ENCODE measurements at regions not wholly inside any gene's neighbourhood (a gene's known extent, or its start where the extent isn't known, plus 50 kb on each side); places are given as distances from the start of the nearest gene placed in this dataset.

DNA sequence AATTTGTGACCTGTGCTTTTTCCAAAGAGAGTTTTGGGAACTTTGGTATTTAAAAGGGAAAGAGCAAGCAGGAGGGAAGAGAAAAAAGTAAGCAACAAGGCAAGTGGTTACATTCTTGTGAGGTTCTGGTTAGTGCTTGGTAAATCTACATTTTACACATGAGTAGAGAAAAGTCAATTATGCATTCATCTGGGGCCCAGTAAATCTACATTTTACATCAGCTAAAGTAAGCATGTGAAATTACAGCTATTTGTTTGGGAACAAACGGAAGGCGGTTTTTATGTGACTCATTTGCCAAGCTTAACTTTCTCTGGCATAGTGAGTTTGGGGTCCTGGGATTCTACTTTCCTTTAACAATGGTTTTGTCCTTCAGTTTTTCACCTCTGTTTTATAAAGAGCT lies 102.2 kb downstream of the SNX18 start:
- DNase-seq (ENCODE audit: low read depth): no peak

DNA sequence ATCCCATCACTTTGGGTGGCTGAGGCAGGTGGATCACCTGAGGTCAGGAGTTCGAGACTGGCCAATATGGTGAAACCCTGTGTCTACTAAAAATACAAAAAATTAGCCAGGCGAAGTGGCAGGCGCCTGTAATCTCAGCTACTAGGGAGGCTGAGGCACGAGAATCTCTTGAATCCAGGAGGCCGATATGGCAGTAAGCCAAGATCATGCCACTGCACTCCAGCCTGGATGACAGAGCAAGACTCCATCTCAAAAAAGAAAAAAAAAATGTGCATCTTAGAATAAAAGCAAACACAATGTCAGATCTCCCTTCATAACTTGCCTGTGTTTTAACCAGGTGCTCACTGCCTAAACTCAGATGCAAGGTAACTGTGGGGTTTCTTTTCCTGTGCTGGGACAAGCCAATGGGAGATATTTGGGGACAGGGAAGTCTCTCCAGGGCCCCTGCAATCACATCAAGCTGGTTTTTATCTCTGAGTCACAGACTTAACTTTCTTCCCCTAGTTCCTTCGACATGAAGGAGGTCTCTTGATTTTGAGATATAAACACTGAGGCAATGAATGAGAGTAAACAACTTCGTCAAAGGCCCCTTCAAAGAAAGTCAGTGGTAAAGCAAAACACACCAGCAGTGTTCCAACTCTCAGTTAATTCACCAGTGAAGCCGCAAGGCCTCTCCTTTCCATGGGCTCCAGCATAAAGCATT lies 99.1 kb downstream of the SNX18 start:
- no peak for DNase-seq (ENCODE audit: low read depth)

DNA sequence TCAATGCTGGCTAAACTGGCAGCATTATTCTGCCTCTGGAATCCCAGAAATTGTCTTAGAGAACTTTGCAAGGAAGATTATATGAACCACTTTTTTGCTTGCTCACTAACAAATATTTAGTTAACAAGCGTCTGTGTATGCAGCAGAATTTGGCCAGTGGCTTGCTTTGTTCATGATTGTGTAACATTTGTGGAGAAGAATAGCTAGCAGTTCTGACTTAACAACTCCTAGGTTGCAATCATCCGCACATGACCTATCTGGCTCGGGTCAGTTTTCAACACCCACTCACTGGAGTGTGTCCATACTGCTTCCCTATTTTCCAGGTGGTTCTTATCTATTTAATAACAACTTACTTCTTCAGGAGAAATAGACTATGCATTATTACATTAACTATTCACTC lies 98.5 kb downstream of the SNX18 start:
- no peak for DNase-seq (ENCODE audit: low read depth)

DNA sequence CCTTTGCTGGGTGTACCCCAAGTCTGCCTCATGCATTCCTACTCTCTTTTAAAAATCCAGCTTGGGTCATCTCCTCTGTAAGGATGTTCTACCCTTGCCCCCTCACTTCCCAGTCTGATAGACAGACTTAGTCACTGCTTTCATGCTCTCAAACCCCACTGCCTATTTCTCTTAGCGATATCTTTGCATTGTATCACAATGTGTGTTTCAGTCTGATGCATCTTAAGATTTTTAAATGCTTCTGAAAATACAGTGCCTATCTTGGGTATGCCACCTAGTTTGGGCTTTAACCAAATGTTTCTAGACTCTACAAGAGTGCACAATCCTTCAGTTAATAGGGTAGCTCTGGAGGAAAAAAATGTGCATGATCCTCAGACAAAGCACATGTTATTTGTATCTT lies 97.8 kb downstream of the SNX18 start:
- DNase-seq (ENCODE audit: low read depth): no peak

DNA sequence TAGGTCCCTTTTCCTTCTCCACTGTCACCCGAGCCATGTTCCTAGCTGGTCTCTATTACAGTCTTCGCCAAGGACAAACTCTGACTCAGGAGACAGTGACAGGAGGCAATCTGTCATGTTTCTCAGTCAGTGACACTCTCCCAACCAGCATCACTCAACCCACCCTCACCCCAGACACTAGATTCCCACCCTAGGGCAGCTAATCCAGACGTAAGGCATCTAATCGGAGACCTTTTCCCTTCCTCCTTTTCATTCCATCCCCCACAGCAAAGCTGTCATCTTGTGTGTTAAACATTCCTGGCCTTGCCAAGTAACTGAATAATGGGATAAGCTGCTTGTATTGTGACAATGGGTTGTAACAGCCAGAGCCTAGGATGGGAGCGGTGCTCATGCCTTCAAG lies 95.2 kb downstream of the SNX18 start:
- no peak for DNase-seq (ENCODE audit: low read depth)

DNA sequence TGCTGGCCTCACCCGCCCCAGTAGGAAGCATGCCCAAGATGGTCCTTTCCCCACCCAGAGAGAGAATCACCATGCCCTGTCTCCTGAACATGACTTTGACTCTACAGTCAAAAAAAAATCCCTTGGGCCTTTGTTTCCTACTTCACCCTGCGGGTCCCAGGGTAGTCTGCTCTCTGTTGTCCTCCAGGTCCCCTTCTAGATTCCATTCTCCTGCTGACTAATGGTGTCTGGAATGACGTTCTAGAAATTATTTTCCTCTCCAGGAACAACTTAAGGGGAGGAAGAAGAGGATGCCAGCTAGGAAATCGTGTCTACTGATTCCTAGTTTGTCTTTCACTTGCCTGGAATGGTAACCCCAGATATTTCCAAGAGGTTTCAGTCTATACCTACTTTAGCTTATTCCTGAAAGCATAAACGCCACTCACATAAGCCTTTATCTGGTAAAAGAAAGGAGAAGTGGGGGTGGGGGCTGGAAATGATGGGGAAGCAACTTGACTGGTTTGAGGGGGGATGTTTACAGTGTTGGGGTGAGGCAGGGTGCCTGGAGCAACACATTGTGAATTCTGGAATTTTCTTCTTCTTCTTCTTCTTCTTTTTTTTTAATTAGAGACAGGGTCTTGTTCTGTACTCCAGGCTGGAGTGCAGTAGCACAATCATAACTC lies 93.9 kb downstream of the SNX18 start:
- no peak for DNase-seq (ENCODE audit: low read depth)

DNA sequence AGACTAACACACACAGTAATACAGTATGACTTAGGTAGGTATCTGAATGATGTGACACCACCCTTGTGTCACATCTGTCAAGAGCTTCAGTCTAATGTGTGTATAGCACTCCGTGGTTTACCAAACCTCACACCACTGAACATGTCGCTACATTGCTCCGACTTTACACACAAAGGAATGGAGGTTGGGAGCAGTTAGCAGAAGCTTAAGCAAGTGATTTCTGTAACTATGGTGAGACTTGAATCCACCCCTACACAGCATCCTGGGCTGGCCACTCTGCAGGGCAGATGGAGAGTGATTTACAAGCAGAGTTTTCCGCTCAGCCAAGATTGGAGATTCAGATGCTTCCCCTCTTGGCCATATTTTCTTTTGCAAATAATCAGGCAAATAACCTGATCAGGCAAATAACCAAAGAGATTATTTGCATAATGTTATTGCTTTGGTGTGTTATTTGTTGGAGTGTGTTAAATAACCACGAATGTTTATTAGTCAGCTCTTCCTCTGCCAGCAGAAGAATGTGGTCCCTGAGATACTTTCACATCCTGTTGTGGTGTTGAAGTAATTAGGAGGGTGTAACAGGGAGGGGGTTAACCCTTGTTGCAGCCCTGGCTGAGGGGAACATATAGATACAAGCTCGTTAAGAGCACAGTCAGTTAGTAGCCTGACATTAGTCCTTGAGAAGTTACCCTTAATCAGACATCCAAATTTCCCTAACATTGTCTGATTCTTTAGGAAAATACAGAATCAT lies 92.8 kb downstream of the SNX18 start:
- DNase-seq (ENCODE audit: low read depth): peak; percentile 28

DNA sequence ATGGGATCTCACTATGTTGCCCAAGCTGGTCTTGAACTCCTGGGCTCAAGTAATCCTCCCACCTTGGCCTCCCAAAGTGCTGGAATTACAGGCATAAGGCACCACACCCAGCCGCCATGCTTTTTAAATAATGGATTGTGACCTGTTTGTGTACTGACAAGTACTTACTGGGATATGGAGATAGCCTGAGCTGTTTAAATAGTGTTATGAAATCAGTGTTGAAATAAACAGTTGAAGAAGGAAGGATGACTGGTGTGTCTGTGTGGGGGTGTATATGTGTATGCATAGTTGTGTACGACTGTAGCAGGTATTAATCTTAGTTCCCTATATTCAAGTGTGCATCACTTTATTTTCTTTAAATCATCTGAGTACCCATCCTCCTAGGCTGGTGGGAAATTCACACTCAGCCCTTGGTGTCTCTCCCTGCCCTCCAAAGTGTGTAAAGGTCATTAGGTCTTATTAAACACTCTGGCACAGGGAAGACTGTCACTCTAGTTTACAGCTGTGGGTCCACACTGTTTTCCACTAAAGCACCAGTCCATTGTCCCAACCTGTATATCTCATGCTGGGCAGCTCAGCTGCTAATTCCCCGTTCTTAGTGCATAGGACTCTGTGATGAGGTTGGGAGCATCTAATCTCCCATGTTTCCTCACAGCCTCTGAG lies 91.0 kb downstream of the SNX18 start:
- no peak for DNase-seq (ENCODE audit: low read depth)

DNA sequence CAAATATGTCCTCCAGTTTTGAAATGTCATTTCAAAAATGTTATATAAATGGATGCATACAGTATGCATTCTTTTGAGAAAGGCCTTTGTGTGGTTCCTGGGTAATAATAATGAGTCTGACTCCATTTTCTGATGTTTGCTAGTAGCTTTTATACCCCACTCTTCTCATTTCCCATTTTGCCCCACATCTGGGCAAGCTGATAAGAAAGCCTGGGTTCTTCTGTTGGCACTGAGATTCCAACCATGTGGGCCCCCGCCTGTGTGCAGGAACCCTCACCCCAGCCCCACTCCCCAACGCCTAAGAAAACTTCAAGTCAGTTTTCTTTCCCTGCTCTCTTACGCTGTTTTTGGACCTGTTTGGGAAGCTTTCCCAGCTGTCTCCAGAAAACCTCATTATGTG lies 89.4 kb downstream of the SNX18 start:
- DNase-seq (ENCODE audit: low read depth): no peak

DNA sequence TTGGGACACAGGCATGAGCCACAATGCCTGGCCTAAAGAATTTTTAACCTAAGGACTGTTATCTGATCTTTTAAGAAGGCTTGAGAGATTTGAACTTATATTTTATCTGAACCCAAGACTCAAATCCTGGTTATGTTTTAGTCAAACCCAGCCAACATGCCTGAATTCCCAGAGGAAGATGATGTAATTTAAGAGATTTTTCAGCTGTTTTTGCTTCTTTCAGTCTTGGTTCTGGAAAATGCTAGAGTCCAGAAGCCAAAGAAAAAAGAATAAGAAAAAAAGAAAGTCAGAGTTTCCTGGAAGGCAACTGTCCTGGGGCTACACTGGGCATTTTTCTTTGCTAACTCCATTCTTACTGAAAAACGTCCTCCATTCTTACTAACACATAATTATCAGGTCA lies 85.8 kb downstream of the SNX18 start:
- DNase-seq (ENCODE audit: low read depth): peak; percentile 64

DNA sequence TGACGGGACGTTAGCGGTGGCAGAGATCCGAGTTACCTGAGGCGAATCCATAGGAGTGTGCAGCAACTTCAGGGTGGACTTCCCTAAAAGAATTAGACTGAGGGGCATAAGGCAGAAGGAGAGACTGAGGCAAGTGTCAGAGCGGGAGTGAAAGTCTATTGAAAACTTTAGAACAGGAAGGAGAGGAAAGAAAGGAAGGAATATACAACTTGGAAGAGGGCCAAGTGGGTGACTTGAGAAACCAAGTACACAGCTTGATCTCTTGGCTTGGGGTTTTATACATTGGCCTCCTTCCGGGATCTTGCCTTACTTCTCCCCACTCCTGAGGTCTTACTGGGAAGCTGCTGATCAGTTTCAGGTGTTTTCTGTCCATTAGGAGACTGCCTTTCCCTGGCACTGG lies 84.9 kb downstream of the SNX18 start:
- no peak for DNase-seq (ENCODE audit: low read depth)

DNA sequence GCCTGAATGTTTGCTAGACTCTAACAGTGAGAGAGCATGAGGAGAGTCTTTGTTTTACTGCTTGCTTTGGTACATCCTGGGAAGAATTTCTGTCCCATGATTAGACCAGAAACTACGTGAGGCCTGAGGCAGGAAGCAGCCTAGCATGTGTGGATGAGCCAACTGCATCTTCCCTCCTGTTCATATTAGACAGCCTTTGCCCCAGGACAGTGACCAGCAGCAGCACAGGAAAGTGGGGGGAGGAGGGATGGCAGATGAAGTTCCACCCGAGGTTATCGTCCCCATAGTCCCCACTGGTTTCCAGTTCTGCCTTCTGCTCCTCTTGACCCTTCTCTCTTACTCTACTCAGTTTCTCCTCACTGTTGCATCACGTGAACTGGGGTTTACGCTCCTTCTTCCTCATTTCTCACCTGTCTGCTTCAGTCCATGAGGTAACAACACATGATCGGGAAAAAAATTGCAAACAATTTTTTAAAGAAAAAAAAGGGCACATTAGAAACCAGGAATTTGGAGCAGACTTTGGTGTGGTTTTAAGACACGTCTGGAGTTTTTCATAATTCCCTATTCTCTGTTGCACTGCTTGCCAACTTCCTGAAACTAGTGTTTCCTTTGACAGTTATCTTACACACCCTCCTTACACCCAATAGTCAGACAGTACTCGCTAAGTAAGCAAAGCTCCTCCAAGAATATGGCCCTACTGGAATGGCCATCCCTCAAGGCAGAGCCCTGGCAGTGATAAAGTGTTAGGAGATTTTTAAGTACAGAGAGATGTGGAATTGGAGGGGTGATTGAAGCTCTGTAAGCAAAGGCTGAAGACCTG lies 84.1 kb downstream of the SNX18 start:
- DNase-seq (ENCODE audit: low read depth): no peak

Measured in myocyte (in vitro differentiated cells).